Upper lobe of right lung (tissue), 1 donor: ENCODE measurements at regions not wholly inside any gene's neighbourhood (a gene's known extent, or its start where the extent isn't known, plus 50 kb on each side); places are given as distances from the start of the nearest gene placed in this dataset.

Experiments used
- ATAC-seq: fragments of 200-7000 bp; cut with Tn5 transposase; one replicate; pipeline ENCODE4 v1.9.1; 2020; ENCODE audit warnings: mild to moderate bottlenecking, moderate library complexity
- DNase-seq: peaks from one replicate; pipeline ENCODE4 v3.0.0-alpha.2; 2020
- H3K27ac ChIP-seq: fragments of 200-600 bp; one replicate; pipeline ENCODE4 v1.8.0; 2022
- H3K27me3 ChIP-seq: fragments of 200-600 bp; one replicate; pipeline ENCODE4 v1.8.0; 2022; ENCODE audit warnings: mild to moderate bottlenecking
- H3K36me3 ChIP-seq: fragments of 200-600 bp; one replicate; pipeline ENCODE4 v1.8.0; 2022
- H3K4me1 ChIP-seq: fragments of 200-600 bp; one replicate; pipeline ENCODE4 v1.8.0; 2022
- H3K4me3 ChIP-seq: fragments of 200-600 bp; one replicate; pipeline ENCODE4 v1.8.0; 2022; ENCODE audit warnings: mild to moderate bottlenecking
- H3K9me3 ChIP-seq: fragments of 200-600 bp; one replicate; pipeline ENCODE4 v1.8.0; 2022
- intact Hi-C: fragments of 100-400 bp; cut with DNase I; formaldehyde crosslinking; loops from one replicate; pipeline ENCODE4 v1.11.0; 2022
- TF ChIP-seq, protein P1 (sequence below): fragments of 200-600 bp; IDR thresholded peaks from one replicate; pipeline ENCODE4 v1.8.0; 2022; ENCODE audit warnings: antibody characterized with exemption
- donor health status: DM: no; HTN: yes; CAD: no; lungs with severe emphysema.

DNA sequence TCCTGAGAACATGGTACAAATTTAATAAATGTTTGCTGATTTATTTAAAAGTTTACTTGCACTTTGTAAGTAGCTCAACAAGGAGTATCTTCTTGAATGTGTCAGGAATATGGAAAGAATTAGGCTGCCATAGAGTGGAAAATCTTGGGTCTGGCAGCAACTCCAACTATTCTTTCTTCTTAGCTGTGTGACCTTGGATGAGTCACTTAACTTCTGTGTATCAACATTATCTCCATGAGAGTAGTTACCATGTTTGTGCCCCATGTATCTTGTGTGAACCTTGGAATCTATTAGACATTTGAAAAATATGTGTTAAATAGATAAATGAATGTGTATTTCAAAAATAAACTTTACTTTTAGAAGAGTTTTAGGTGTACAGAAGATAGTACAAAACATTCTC lies 348.8 kb downstream of the GBA3 start:
- no peak overlapping the region for H3K27ac ChIP-seq
- H3K27me3 ChIP-seq, result no peaks in the 10 kb centered on the region
- no peak overlapping the region for H3K4me3 ChIP-seq
- H3K9me3 ChIP-seq, result no peaks in the 10 kb centered on the region
- no peaks in the 10 kb centered on the region for H3K4me1 ChIP-seq
- DNase-seq, result no peak
- H3K36me3 ChIP-seq, result no peaks in the 10 kb centered on the region
- intact Hi-C loops, result no loop called here
- TF ChIP-seq, protein P1, sequence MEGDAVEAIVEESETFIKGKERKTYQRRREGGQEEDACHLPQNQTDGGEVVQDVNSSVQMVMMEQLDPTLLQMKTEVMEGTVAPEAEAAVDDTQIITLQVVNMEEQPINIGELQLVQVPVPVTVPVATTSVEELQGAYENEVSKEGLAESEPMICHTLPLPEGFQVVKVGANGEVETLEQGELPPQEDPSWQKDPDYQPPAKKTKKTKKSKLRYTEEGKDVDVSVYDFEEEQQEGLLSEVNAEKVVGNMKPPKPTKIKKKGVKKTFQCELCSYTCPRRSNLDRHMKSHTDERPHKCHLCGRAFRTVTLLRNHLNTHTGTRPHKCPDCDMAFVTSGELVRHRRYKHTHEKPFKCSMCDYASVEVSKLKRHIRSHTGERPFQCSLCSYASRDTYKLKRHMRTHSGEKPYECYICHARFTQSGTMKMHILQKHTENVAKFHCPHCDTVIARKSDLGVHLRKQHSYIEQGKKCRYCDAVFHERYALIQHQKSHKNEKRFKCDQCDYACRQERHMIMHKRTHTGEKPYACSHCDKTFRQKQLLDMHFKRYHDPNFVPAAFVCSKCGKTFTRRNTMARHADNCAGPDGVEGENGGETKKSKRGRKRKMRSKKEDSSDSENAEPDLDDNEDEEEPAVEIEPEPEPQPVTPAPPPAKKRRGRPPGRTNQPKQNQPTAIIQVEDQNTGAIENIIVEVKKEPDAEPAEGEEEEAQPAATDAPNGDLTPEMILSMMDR, result no peak
- no peak for ATAC-seq

DNA sequence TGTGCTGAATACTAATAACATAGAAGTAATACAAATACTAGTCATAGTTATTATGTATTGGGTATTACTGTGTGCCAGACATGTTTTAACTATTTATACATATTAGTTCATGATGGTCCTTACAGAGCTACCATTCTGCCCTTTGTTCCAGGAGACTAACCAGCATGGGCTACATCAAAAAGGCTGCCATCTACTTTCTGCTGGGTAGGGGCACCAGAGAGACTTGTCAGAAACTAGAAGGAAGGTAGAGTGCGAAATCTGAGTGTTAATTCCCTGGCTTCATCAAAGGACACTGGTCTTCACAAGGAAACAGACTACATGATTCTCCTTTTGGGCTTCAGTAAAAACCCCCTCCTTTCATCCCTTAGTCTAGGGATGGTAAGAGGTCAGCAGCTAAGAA lies 347.8 kb downstream of the GBA3 start:
- Histone ChIP-seq H3K4me3 (no peak overlapping the region), H3K36me3 (no peaks in the 10 kb centered on the region), H3K27ac (no peak overlapping the region), H3K9me3 (no peaks in the 10 kb centered on the region), H3K27me3 (no peaks in the 10 kb centered on the region), H3K4me1 (no peaks in the 10 kb centered on the region)
- TF ChIP-seq, protein P1, result no peak
- intact Hi-C loops, result no loop called here
- DNase-seq (no peak), ATAC-seq (no peak)

DNA sequence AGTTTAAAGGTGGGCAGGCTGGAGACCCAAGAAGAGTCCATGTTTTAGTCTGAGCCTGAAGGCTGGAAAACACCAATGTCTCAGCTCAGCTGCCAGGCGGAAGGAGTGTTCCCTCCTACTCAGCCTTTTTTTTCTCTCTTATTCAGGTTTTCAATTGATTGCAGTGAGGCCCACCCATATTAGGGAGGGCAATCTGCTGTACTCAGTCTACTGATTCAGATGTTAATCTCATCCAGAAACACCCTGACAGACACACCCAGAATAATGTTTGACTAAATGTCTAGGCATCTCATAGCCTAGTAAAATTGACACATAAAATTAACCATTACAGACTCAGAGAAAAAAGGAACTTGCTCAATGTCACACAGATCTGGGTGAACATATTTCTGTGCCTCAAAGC lies 347.1 kb downstream of the GBA3 start:
- ATAC-seq (no peak), DNase-seq (no peak)
- Histone ChIP-seq H3K27me3 (no peaks in the 10 kb centered on the region), H3K27ac (no peak overlapping the region), H3K36me3 (no peaks in the 10 kb centered on the region), H3K4me3 (no peak overlapping the region), H3K9me3 (no peaks in the 10 kb centered on the region), H3K4me1 (no peaks in the 10 kb centered on the region)
- intact Hi-C loops, result no loop called here
- TF ChIP-seq, protein P1, result no peak

DNA sequence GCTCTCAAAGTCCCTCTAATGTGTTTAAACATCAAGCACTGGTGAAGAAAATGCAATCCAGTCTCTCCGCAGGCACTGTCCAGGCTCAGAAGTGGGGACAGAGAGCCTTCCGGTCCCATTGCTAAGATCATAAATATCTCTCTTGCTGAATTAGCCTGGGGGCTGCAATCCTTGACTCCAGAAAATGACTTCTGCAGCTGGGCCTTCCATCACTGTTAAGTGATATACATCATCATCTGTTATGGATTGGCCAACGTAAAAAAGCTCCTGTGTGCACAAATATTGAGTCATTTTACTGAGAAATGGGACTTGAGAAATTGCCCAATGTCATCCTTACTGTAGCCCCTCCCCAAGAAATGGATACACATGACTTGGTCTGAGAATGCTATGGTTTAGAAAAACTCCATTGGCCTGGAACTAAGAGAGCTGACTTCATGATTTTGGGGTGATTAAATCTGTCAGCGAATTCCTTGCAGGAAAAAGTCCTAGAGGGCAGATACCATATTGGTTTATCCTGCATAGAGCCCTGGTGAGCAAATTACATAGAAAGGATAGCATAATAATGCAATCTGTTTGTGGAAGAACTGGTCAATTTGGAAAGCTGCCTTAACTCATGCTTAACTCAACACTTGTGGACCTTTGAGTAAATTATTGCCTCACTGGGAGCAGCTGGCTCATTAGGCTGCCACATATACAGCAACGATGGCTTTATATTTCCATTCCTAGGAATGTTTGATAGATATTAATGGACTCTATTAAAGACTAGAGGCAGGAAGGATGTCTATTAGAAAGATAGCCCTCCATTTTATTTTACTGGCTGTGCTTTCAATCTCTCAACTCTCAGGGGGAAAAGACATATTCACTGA lies 346.1 kb downstream of the GBA3 start:
- TF ChIP-seq, protein P1, result no peak
- Histone ChIP-seq H3K4me1 (no peaks in the 10 kb centered on the region), H3K36me3 (no peaks in the 10 kb centered on the region), H3K27ac (no peak overlapping the region), H3K9me3 (no peaks in the 10 kb centered on the region), H3K27me3 (no peaks in the 10 kb centered on the region), H3K4me3 (no peak overlapping the region)
- intact Hi-C loops, result no loop called here
- DNase-seq, result no peak
- no peak for ATAC-seq

DNA sequence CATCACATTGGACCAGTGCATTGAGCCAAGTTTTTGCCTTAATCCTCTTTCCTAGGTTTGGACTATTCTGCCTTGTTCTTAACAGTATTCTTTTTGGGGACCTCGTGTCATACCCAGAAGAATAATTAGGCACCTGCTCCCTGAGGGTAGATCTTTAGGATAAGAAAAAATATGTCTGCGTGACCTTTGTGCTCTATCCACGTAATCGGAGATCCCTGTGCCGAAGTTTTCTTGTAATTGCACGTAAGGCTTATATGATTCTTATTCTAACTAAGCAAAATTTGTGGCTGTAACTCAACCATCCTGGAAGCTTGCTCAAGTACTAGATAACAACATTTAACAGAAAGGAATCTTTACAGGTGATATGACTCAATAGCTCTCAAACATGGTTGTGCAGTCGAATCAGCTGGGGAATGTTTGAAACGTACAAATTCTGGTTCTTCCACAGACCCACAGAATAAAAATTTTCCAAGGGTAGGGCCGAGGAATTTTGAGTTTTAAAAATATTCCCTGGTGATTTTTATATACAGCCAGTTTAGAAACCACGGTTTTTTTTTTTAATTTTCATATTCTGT lies 344.3 kb downstream of the GBA3 start:
- Histone ChIP-seq H3K36me3 (no peaks in the 10 kb centered on the region), H3K4me1 (no peaks in the 10 kb centered on the region), H3K27me3 (no peaks in the 10 kb centered on the region), H3K27ac (no peak overlapping the region), H3K9me3 (no peaks in the 10 kb centered on the region), H3K4me3 (no peak overlapping the region)
- no peak for ATAC-seq
- intact Hi-C loops, result no loop called here
- DNase-seq, result no peak
- TF ChIP-seq, protein P1, result no peak
